ENCODE measurements at regions not wholly inside any gene's neighbourhood (a gene's known extent, or its start where the extent isn't known, plus 50 kb on each side); places are given as distances from the start of the nearest gene placed in this dataset.

DNA sequence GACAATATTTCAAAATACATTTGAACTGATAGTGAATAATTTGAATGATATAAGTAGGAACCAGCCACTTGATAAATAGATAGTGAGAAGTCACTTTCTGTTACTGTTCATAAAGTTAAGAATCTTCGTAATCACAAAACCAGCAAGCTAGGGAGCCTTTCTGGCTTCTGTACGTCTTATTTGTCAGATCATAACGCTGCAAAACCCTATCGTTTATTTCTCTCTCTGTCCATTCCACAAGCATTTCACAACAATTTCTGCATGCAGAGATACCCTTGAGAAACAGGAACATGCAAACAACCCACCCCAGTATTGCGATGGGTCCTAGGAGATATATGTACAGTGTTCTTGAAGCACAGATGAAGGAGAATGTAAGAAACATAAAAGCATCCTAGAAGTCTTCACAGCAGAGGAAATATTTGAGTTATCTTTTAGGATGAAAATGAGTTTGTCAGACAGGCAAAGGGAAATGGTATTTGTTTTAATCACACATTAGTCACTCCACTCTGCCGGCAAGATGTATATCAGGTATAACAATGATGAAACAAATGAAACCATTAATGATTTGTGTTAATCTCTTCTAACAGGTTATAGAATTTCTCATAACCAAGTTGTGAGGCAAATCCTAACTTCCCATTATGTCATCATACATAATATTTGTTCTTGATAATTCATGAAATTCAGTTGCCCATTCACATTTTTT lies 668.7 kb upstream of the FTMT start (continued):
- no peak for TF ChIP-seq ZBTB33 (CRISPR knock-in tag; IDR thresholded peaks at IDR 0.05)
- no peak for TF ChIP-seq RBM22 (IDR thresholded peaks at IDR 0.05; ENCODE audit: low read depth, low read length, poor library complexity, severe bottlenecking)
- no peak for TF ChIP-seq GATAD2A (IDR thresholded peaks at IDR 0.05)
- no peak for TF ChIP-seq MYC (IDR thresholded peaks at IDR 0.05; ENCODE audit: low read depth, low read length)
- TF ChIP-seq MYC (CRISPR knock-in tag; IDR thresholded peaks at IDR 0.05; ENCODE audit: borderline replicate concordance, low read depth) = no peak
- TF ChIP-seq ELF2 (CRISPR knock-in tag; IDR thresholded peaks at IDR 0.05) = no peak

DNA sequence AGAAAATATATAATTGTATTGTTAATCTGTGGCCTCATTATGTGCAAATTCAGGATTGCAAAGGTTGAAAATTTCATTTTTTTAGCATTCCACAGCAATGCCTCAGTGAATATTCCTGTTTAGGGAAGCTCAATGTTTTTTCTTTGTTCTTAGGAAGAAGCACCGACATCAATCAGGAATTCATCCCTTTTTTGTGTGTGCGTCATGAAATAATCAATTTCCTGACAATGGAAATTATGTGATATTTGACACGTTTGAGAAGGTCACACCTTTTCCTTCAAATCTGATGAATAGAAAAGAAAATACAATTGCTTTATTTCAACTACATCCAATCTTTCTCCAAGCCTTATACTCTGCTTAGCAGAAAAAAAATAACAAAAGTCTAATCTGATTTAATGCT lies 662.8 kb upstream of the FTMT start:
- in situ Hi-C loops (cut with MboI) = no loop called here
- Histone ChIP-seq H3K9me1 (ENCODE audit: control insufficient read depth, insufficient read depth, low read length) (no peaks in the 10 kb centered on the region), H3K79me2 (ENCODE audit: control insufficient read depth, insufficient read depth, low read length) (no peaks in the 10 kb centered on the region), H3K9me3 (replicated peaks; ENCODE audit: control insufficient read depth, insufficient read depth, low read depth, low read length) (no peaks in the 10 kb centered on the region; the same call in 1 of the 2 replicates), H3K4me2 (ENCODE audit: insufficient read depth, low read length) (no peak overlapping the region), H3K4me1 (replicated peaks in 1 of 2; ENCODE audit: control insufficient read depth in 2 of 2, insufficient read depth in 2 of 2, low read length in 2 of 2) (no peaks in the 10 kb centered on the region), H3K9ac (ENCODE audit: insufficient read depth in 1 of 2, low read depth in 2 of 2, low read length in 2 of 2) (no peak overlapping the region), H3K36me3 (ENCODE audit: control insufficient read depth, insufficient read depth, low read length) (no peaks in the 10 kb centered on the region), H3K27me3 (ENCODE audit: control insufficient read depth in 2 of 2, insufficient read depth in 2 of 2, low read length in 2 of 2) (no peaks in the 10 kb centered on the region), H3K4me3 (no peak overlapping the region), H4K20me1 (replicated peaks; ENCODE audit: control insufficient read depth, insufficient read depth, low read length) (no peaks in the 10 kb centered on the region), H3K27ac (ENCODE audit: extremely low read depth, low read depth, low read length) (no peak overlapping the region), H2AFZ (ENCODE audit: low read depth, low read length) (no peak overlapping the region)
- BruUV-seq (replicated peaks) = no TSS peak
- ATAC-seq (no peak), DNase-seq (ENCODE audit: extremely low read depth in 1 of 4, low spot score in 3 of 4) (no peak), FAIRE-seq (no peak)
- CTCF ChIA-PET (ENCODE audit: low intra/inter-chr PET ratio) = no interaction called here
- WGBS (ENCODE audit: insufficient coverage, low coverage, missing lambda C conversion rate) = 10% methylated on average over 3 of the region's 3 CpGs
- POLR2A ChIA-PET = no interaction called here
- intact Hi-C loops (cut with micrococcal nuclease) = no loop called here
- TF ChIP-seq ZNF146 (CRISPR knock-in tag; IDR thresholded peaks at IDR 0.05; ENCODE audit: unreplicated experiment) (no peak), MAZ (CRISPR knock-in tag; conservative IDR thresholded peaks at IDR 0.05 in 1 of 2, IDR thresholded peaks at IDR 0.05 in 1 of 2) (no peak), ZNF507 (tag; conservative IDR thresholded peaks at IDR 0.05) (no peak), ARID1B (IDR thresholded peaks at IDR 0.05) (no peak), ZKSCAN1 (IDR thresholded peaks at IDR 0.05; ENCODE audit: low read depth, low read length) (no peak), ZNF408 (CRISPR knock-in tag; IDR thresholded peaks at IDR 0.05; ENCODE audit: low read depth) (no peak)
- TF ChIP-seq, protein P1, sequence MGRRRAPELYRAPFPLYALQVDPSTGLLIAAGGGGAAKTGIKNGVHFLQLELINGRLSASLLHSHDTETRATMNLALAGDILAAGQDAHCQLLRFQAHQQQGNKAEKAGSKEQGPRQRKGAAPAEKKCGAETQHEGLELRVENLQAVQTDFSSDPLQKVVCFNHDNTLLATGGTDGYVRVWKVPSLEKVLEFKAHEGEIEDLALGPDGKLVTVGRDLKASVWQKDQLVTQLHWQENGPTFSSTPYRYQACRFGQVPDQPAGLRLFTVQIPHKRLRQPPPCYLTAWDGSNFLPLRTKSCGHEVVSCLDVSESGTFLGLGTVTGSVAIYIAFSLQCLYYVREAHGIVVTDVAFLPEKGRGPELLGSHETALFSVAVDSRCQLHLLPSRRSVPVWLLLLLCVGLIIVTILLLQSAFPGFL (CRISPR knock-in tag; IDR thresholded peaks at IDR 0.05) = no peak

All from K562 (cell line).